HUDEP-2 (cell line): ENCODE measurements at regions not wholly inside any gene's neighbourhood (a gene's known extent, or its start where the extent isn't known, plus 50 kb on each side); places are given as distances from the start of the nearest gene placed in this dataset.

Experiments
- DNase-seq, 76 experiments: peaks; one replicate each; lab custom pipeline; 2025; ENCODE audit not compliant: unreplicated experiment in 76 of 76; lab: John Stamatoyannopoulos, UW

DNA sequence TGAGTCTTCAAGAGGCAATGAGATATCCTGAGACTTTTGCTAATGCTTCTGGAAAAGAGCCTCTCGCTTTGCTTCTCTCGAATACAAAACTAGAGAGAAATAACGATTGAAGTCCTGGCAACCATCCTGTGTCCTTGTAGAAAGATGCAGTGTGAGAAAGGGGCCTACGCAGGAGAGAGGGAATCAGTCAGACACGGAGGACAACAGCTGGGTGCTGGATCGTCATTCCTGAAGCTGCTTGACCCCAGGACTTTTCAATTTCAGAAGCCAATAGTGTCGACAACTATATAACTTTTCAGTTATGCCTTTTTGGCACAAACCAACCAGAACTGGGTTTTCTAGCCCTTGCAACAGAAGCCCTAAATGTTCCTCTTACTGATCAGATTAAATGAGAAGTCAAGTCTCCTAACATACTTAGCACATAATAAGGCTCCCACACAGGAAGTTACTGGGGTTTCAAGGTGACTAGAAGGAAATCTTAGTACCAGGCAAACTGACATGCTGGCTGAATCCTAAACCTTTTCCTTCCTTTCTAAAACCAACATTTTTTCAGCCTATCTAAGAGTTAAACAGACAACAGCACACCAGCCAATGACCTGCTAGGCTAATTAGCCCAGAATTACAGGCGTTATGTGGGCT is 755.6 kb downstream of the MED13L start:
- no peak for DNase-seq

DNA sequence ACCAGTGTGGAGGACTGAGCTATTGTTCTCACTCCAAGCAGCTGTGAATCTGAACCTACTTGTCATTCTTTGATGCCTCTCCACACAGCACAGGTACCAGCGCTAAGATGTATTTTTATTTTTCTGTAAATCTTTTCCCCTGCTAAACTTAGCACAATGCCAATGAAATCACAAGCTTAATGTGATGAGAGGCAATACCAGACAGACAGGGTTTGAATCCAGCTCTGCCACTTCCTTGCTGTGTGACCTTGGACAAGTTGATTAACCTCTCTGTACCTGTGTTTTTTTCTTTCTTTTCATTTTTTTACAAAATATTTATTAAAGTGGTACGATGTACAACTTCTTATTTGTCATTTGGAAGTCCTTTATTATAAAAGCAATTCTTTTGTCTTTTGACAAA is 757.6 kb downstream of the MED13L start:
- DNase-seq = no peak

DNA sequence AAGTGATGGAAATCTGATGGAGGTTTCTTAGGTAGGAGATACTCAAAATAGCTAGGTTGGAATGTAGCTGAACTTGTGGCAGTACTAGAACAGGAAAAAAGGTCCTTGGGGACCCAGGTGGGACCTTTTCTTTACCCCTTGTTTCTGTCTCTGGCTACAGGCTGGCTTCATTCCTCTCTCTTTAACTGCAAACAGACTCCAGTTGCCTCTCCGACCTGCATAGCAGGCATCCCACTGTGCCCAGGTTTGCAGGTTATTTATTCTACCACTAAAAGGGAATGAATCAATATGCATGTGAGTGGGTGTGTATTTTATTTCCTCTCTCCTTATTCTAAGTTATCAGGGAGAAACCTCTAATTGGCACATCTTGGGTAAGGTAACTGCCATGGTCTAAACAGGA is 758.1 kb downstream of the MED13L start:
- no peak for DNase-seq

DNA sequence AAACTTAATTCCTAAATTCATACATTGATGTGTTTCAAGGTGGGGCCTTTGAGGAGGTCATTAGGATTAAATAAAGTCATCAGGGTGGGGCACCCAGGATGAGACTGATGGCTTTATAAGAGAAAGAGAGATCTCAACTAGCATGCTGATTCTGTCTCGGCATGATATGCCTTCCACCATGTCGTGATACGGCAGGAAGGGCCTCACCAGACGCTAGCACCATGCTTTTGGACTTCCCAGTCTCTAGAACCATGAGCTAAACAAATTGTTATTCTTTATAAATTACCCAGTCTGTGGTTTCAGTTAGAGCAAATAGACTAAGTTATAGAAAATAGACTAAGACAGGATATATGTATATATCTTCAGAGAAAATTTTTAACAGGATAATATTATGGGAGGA is 759.6 kb downstream of the MED13L start:
- no peak for DNase-seq

DNA sequence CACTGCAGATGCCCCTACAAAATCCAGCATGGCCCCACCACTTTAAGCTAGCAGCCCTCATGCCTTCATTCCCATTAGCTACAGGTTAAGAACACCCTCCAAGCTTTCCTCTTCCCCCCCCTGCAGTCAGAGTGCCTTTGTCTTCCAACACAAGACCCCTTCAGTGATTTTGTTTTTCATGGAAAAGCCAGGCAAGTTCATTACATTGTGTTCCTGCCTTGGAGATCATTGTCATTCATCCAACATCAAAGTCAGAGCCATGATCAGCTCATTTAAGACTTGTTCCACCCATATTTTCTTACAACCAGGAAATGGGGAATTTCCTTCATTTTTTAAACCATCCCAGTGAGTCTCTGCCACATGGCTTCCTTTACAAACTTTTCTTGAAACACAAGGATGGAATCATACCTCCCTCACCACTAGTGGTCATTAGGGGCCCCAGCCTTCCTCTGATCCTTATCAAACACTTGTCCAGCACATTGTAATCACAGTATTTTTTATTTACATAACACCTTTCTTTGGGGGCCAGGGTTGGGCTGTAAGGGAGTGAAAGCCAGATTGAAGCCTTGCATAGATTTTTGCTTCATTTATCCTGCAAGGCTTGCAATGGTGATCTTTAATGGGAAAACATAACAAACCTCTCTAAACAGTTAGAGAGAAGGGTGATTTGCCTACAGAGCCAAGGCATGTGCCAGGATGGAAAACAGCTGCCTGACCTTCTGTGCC is 765.3 kb downstream of the MED13L start:
- no peak for DNase-seq

DNA sequence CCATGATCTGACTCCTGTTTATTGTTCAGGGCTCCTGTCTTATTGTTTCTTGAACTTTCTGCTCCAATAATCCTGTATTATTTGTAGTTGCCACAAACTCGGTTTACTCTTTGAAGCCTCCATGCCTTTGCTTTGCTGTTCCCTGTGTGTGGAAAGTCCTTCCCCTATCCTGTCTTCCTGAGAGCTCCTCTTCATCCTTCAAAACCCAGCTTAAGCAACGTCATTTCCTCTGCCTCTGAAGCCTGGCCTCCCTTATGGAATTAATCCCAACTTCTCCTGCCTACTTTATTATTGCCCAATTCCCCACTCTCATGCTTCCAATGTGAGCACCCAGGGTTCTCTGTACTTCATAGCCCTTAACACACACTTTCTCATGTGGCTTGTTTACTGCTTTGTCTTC is 766.2 kb downstream of the MED13L start:
- DNase-seq = no peak

DNA sequence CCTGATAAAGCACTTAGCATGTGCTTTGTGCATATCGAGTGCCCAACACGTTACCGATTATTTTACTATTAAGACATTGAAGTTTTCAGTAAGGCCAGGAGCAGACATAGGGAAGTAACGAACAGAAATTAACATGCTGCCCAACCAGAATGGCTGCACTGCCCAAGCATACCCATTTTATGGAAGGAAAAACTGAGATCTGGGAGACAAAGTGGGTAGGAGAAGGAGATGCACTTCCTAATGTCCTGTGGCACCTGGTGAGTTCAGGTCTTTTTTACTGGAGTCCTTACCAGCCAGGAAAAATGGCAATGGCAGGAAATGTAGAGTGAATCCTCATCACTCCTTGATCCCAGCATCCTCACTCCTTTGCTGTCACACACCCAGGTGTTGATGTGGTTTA is 768.5 kb downstream of the MED13L start:
- no peak for DNase-seq

DNA sequence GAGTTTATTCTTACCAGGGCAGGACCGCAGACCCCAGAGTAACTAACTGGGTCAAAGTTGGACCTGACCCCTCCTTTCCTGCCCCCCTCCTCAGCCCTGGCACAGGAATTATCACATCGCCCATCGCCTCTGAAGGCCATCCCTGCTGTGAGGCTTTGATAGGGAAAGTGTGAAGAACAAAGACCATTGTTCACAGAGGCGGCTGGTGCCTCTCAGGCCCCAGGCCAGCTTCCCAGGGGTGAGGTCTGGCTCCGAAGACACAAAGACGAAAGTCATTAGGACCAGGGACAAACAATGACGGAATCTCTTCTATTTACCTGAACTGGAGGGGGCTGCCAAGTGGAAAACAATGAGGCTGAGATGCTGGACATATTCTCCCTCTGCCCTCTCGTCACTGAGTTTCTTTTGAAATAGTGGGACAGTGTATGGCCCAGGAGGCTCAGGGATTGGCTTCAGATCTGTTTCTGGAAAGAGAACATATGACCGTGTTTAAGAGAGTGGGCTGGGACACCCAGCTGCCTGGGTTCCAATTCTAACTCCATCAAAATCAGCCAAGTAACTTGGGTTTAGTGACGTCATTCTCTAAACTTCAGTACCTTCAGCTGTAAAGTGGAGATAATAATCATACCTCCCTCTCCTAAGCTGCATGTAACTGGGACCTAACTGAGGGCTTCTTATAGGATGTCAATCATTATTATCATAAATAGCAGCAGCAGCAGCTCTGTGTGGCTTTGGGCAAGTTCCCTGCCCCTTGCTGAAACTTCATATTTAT is 769.4 kb downstream of the MED13L start:
- DNase-seq = no peak

DNA sequence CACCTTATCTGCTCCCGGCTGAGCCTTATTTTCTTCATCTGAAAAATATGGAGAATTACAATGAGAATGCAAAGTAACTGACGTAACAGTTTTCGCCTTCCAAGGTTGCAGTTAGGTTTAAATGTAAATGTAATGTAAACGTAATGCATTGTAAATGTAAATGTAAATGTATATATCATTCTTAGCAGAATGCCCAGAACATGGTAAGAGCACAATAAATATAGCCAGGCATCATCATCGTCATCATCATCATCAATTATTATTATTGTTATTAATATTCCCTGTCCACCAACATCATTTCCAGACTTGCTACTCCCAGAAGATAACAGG is 770.0 kb downstream of the MED13L start:
- no peak for DNase-seq

DNA sequence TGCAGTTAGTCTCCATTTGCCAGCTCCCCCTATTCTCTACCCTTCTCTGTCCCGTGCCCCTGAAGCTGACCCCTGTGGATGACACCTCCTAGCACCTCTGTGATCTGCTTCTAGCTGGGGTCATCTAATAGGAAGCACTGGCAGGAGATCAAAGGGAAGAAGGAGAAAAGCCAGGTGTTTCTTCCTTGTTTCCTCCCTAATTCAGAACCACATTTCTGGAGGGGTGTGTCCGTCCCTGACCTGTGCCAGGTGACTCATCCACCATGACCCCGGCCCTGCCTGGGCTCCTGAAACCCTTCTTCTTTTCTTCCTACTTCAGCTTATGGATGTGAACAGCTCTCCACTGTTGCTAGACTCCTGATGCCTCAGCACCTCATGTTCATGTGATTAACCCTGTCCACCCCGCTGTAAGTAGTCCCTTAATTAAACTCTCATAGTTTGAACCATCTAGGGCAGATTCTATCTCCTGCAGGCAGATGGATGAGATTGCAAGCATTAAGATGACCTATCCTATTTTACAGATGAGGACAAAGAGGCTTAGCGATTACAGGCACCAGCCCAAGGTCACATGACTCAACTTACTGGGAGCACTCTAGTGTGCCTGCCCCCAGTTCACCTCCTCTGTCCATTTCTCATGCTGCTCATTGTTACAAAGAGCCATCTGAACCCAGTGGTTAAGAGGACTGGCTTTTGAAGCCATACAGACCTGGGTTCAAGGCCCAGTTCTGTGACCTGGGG is 770.5 kb downstream of the MED13L start:
- no peak for DNase-seq

DNA sequence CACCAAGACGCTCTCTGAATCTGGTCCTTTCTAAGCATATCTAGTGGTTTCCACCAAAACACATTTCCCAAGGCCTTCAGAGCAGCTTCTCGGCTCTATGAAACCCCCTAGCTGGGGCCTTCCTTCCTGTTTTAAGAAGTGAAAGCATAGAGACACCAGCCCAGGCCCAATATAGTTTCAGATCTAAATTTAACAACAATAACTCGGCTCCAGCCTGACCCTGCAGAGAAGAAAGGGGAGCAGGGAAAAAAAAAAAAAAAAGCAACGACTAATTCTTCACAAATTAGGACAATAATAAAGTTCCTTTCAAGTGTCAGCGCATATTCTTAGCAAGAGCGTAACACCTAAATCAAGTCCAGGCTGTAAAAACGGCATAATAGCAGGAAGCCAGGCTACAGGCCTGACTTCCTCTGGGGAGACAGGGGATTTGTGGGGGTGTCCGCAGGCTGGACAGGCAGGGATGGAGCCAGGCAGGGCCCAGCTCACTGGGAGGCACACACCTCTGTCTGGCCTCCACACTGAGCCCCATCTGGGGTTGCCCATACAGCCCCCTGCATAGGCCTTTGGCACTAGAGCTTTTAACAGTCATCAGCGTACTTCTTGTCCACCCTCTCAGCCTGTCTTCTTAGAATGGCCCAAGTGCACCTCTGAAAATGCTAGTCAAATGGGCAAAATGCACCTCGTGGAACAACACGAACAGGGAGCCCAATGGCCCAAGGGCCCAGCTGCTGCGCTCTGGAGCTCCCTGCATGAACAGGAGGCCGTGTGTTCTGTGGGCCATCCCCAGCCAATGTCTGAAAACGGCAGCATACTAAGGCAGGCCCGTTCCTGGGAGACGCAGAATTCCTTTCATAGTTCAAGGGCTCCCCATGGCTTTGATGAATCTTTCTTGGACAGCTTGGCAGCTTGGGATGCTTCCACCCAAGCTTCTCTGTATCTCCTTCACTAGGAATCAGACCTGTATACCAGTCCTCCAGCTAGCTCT is 772.9 kb downstream of the MED13L start:
- no peak for DNase-seq

DNA sequence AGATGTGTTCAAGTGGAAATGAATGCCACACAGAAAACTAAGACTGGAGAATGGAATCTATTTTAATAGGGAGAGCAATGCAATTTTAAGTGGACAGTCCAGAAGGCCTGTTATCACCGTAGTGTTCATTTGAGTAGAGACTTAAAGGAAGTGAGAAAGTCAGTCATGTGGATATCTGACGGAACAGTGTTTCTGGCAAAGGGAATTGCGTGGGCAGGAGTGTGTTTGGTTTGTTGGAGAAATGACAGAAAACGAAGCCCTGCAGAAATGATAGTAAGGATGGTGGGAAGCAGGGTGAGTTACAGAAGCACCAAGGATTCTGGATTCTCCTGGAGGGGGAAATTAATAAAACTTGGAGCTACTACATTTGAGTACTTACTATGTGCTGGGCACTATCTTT is 776.6 kb downstream of the MED13L start:
- no peak for DNase-seq

DNA sequence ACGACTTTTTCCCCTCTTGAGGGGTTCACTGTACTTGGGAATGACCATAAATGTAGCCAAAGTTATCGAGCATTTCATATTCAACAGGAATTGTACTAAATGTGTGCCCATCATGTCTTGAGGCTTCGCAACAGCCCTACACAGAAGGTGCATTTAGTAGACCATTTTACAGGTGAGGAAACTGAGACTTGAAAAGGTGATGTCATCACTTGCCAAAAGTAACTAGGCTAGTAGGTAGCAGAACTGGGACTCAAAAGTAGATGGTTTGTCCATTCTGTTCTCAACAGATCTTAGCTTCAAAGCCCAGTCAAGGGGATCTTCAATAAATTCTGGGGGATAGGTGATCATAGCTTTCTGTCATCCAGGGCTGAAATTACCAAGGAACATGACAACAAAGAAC is 782.2 kb downstream of the MED13L start:
- no peak for DNase-seq

DNA sequence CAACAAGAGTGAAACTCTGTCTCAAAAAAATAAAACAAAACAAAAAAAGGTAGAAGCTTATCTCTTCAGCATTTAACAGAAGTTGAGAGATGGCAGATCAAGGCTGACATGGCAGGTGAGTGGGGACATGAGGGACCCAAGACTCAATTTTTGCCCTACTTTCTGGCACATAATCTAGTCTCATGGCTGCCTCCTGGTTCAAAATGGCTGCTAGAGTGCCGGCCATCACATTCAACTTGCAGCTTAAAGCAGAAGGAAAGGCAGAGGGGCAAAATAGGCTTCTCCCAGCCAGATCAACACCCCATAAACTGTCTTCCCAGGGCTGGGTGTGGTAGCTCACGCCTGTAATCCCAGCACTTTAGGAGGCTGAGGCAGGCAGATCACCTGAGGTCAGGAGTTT is 784.9 kb downstream of the MED13L start:
- DNase-seq = no peak

DNA sequence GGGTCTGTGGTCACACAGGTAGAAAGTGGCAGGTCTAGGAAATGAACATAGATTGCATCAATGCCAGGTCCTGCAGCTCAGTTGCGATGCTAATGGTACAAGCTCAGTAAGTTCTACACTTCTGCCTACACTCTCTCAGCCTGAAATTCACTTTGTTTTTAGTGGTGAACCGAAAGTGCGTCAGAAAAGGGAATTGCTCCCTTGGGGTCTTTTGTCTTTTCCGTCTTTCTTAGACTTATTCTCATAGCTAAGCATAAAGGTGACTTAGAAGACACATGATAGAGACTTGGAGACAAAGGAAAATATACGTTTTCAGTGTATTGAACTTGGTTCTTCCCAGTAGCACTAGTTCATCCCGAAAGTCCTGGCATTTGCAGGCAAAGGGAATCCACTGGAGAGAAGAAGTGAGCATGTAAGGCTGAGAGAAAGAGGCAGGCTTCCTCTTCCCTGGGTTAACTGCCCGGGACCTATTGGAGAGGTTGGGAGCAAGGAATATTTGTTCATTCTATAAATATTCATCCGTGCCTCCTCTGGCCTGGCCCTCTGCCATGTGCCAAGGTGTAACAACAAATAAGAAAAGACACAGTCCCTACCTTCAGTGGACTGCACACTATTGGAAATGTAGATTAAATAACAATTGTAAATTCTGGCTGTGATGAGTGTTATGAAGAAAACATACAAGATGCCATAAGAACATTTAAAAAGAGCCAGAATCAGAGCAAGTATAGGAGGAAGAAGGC is 785.8 kb downstream of the MED13L start:
- DNase-seq = no peak

DNA sequence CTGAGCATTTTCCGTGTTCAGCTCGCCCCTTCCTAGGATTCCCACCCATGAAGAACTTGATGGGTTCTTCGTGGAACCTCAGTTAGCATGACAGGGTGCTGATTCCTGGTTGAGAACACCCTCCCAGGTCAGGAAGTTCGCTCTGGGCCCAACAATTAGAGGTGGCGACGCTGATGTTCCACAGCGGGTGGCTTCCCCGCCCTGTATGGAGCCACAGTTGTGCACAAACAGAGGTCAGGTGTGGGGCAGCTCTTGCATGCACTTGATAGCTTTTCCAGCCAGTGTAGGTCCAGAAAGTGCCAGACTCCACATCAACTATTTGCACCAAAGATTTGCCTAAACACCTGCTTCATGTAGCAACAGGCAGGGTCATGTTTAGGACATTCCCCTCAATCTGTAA is 788.2 kb downstream of the MED13L start:
- no peak for DNase-seq

DNA sequence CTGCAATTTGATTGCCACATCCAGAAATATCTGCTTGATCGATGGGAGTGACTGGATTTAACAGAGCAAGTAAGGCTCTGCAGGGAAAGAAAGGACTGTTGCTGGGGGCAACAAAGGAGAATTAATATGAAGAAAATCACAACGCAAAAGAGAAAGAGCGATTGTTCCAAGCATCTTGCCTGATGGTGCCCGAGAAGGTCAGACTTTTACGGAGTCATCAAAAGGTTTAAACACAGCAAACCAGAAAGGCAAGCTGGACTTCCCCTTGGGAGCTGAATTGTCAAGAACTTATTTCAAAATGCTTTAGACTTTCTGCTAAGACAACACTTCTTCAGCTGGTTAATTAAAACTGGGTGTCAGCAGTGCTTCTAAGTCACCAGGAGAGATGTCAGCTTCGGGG is 791.5 kb downstream of the MED13L start:
- DNase-seq = no peak

DNA sequence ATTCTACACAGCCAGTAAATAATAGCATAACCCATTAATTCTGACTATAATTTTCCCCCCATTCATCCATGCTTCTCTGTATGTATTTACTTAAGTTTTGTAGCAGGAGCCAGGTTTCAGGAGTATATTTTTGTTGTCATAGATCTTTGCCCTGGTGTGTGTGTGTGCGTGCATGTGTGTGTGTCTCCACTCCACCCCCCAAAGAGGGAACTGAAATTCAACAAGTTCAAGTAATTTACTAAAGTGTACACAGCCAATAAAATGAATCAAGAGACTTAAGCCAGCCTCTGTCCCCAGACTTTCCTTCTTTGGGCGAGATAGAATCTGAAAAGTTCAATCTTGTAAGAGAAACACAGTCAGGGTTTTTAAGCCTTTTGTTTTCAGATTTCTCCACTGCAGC is 792.0 kb downstream of the MED13L start:
- no peak for DNase-seq

DNA sequence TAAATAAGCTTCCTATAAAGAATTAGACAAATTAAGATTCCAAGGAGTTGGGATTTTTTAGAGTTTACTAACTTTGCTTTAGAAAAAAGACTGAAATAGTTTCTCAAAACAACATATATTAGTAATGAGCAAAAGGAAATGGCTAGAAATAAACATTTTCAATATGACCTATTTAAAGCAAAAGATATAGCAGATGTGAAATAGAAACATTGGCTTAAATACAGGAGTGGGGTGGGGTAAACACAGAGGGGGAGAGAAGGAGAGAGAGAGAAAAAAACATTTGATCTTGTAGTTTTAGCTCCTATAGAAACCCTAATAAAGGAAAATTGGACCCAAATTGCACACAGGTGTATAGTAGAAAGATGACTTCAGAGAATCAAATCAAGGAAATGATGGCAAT is 794.5 kb downstream of the MED13L start:
- DNase-seq = no peak

DNA sequence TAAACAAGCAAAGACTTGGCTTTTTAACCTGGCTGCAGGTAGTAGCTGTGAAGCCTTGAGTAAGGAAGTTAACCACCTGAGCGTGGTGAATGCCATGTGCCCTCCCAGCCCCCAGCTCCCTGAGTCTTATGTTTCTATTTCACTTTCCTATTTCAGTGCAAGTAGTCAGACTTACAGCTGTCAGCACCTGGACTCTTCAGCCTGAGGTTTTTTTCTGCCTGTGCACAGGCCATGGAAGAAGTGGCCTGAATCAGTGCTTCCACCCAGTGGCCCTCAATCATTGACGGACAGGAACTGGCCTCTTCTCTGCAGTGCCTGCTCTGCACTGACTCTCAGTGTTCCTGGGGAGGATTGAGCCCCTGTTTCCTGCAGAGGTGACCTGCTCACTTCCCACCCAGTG is 796.4 kb downstream of the MED13L start:
- no peak for DNase-seq
